B cell (primary cell): ENCODE measurements at regions not wholly inside any gene's neighbourhood (a gene's known extent, or its start where the extent isn't known, plus 50 kb on each side); places are given as distances from the start of the nearest gene placed in this dataset.

Source experiments
- ATAC-seq: fragments of 200-7000 bp; cut with Tn5 transposase; one replicate; pipeline ENCODE4 v1.10.0; 2021; ENCODE audit warnings: low read depth, mild to moderate bottlenecking, moderate number of reproducible peaks, moderate library complexity
- CTCF ChIA-PET: fragments of 350-600 bp; sonication (Branson Sonifier 250); formaldehyde crosslinking; loops from one replicate; lab custom pipeline; 2021; ENCODE audit warnings: antibody characterized with exemption, inconsistent platforms; lab: Charles Lee
- POLR2A ChIA-PET: fragments of 350-600 bp; sonication (Branson Sonifier 250); formaldehyde crosslinking; loops from one replicate; lab custom pipeline; 2021; ENCODE audit warnings: antibody characterized with exemption; lab: Charles Lee
- DNase-seq: peaks from one replicate; pipeline ENCODE4 v3.0.0; 2013
- H2AFZ ChIP-seq: 2 replicates; pipeline ENCODE4 v1.6.1; 2012; ENCODE audit warnings: mild to moderate bottlenecking, low read depth, low read length; ENCODE audit not compliant: insufficient read depth, poor library complexity, severe bottlenecking
- H3K27ac ChIP-seq, 2 donors: 1 replicate in 1 of 2; 2 replicates in 1 of 2; pipeline ENCODE4 v1.5.1; 2012 to 2013; ENCODE audit warnings: low read length in 2 of 2, mild to moderate bottlenecking in 2 of 2, moderate library complexity in 1 of 2
- H3K27me3 ChIP-seq, 4 experiments: fragments of 200-600 bp in 1 of 4; sonication (generic) in 1 of 4; replicated peaks in 1 of 4; 1 replicate in 2 of 4; 2 replicates in 2 of 4; pipeline versions ENCODE4 v1.6.1 to v1.7.0; 2013 to 2016; ENCODE audit warnings: low read length in 3 of 4, mild to moderate bottlenecking in 2 of 4, mixed read lengths in 1 of 4, moderate library complexity in 1 of 4; ENCODE audit not compliant: insufficient read depth in 4 of 4, control insufficient read depth in 3 of 4; ENCODE audit errors: control extremely low read depth in 1 of 4
- H3K36me3 ChIP-seq, 2 experiments: replicated peaks in 1 of 2; 1 replicate in 1 of 2; 2 replicates in 1 of 2; pipeline versions ENCODE4 v1.6.1 to v1.7.1; 2013; ENCODE audit warnings: low read length in 1 of 2; ENCODE audit not compliant: insufficient read depth in 2 of 2, control insufficient read depth in 1 of 2; ENCODE audit errors: control extremely low read depth in 1 of 2, extremely low read depth in 1 of 2
- H3K4me1 ChIP-seq, 2 donors: fragments of 200-600 bp in 1 of 2; sonication (generic) in 1 of 2; 1 replicate in 1 of 2; 2 replicates in 1 of 2; pipeline versions ENCODE4 v1.5.1 to v1.6.1; 2013 to 2017; ENCODE audit warnings: low read length in 2 of 2; ENCODE audit not compliant: control insufficient read depth in 2 of 2, insufficient read depth in 2 of 2
- H3K4me2 ChIP-seq: replicated peaks from 2 replicates; pipeline ENCODE3; 2012; ENCODE audit warnings: mild to moderate bottlenecking, low read depth, low read length; ENCODE audit not compliant: poor library complexity, severe bottlenecking
- H3K4me3 ChIP-seq, 5 experiments: fragments of 200-600 bp in 1 of 5; sonication (generic) in 1 of 5; 1 replicate in 3 of 5; 2 replicates in 2 of 5; pipeline versions ENCODE4 v1.5.1 to v1.7.0; 2011 to 2016; ENCODE audit warnings: low read length in 4 of 5, mild to moderate bottlenecking in 4 of 5, low read depth in 2 of 5, control low read depth in 1 of 5, moderate library complexity in 1 of 5; ENCODE audit not compliant: insufficient read depth in 1 of 5; ENCODE audit errors: control extremely low read depth in 1 of 5, extremely low read depth in 1 of 5
- H3K79me2 ChIP-seq: fragments of 200-600 bp; sonication (generic); one replicate; pipeline ENCODE4 v1.6.0; 2016; ENCODE audit warnings: low read length; ENCODE audit not compliant: control insufficient read depth, insufficient read depth
- H3K9ac ChIP-seq: fragments of 200-600 bp; sonication (generic); 2 replicates; pipeline ENCODE4 v1.6.1; 2017; ENCODE audit warnings: mild to moderate bottlenecking, low read length, moderate library complexity
- H3K9me3 ChIP-seq, 3 donors: one replicate each; pipeline versions ENCODE4 v1.6.1 to v1.7.1; 2013; ENCODE audit warnings: low read length in 2 of 3; ENCODE audit not compliant: control insufficient read depth in 2 of 3, insufficient read depth in 1 of 3; ENCODE audit errors: control extremely low read depth in 1 of 3
- H4K20me1 ChIP-seq: 2 replicates; pipeline ENCODE4 v1.6.0; 2012; ENCODE audit warnings: mild to moderate bottlenecking, low read length; ENCODE audit not compliant: insufficient read depth, control insufficient read depth, poor library complexity, severe bottlenecking
- H3K27ac Mint-ChIP-seq: one replicate; pipeline ENCODE4 v1.8.0; 2021; ENCODE audit warnings: mixed read lengths
- H3K27me3 Mint-ChIP-seq: one replicate; pipeline ENCODE4 v1.8.0; 2021; ENCODE audit warnings: mixed read lengths
- H3K4me1 Mint-ChIP-seq: one replicate; pipeline ENCODE4 v1.8.0; 2021; ENCODE audit warnings: mixed read lengths
- H3K4me3 Mint-ChIP-seq: one replicate; pipeline ENCODE4 v1.8.0; 2021; ENCODE audit warnings: mixed read lengths
- H3K9me3 Mint-ChIP-seq: one replicate; pipeline ENCODE4 v1.8.0; 2022; ENCODE audit warnings: mixed read lengths; ENCODE audit not compliant: insufficient read depth
- EZH2 ChIP-seq: IDR thresholded peaks from 2 replicates; pipeline ENCODE4 v1.6.1; 2012; ENCODE audit warnings: borderline replicate concordance, low read depth, mild to moderate bottlenecking, moderate library complexity, low read length; ENCODE audit not compliant: insufficient read depth, poor library complexity, severe bottlenecking
- WGBS: methylation state at CpG from one replicate; pipeline ENCODE4 v1.1.5; 2013; ENCODE audit warnings: missing lambda C conversion rate; ENCODE audit not compliant: insufficient coverage; 5-methylcytosine and 5-hydroxymethylcytosine counted together
- intact Hi-C: fragments of 100-400 bp; cut with micrococcal nuclease; formaldehyde crosslinking; loops from one replicate; pipeline ENCODE4 v1.10.0; 2022
- TF ChIP-seq, protein P1 (sequence below): fragments of 200-600 bp; IDR thresholded peaks from one replicate; pipeline ENCODE4 v1.8.0; 2022; ENCODE audit warnings: antibody characterized with exemption, mild to moderate bottlenecking

DNA sequence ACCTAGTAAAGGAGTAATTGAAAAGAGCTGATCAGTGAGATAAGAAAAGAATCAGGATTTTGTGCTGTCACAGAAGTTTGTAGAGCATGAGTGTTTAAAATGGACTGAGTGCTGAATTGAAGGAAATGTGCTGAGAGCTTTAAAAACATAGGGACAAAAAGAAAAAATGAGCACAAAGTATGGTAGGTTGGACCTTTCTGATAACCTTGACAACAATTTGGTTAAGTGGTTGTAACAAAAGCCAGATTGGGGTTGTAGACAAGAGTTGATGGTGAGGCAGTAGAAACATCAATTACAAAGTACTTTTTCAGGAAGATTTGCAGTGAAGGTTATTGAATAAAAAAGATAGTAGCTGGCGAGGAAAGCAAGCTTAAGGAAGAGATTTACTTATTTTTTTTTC is 674.7 kb upstream of the KIF2B start:
- TF ChIP-seq EZH2, result no peak
- TF ChIP-seq, protein P1, sequence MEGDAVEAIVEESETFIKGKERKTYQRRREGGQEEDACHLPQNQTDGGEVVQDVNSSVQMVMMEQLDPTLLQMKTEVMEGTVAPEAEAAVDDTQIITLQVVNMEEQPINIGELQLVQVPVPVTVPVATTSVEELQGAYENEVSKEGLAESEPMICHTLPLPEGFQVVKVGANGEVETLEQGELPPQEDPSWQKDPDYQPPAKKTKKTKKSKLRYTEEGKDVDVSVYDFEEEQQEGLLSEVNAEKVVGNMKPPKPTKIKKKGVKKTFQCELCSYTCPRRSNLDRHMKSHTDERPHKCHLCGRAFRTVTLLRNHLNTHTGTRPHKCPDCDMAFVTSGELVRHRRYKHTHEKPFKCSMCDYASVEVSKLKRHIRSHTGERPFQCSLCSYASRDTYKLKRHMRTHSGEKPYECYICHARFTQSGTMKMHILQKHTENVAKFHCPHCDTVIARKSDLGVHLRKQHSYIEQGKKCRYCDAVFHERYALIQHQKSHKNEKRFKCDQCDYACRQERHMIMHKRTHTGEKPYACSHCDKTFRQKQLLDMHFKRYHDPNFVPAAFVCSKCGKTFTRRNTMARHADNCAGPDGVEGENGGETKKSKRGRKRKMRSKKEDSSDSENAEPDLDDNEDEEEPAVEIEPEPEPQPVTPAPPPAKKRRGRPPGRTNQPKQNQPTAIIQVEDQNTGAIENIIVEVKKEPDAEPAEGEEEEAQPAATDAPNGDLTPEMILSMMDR, result no peak
- no peaks in the 10 kb centered on the region for H3K27me3 ChIP-seq
- DNase-seq (no peak), ATAC-seq (no peak)
- no peaks in the 10 kb centered on the region for H3K9me3 ChIP-seq
- Mint-ChIP-seq H3K27me3 (no peaks in the 10 kb centered on the region), H3K9me3 (peaks cover 2% of the 10 kb centered on the region), H3K4me1 (no peaks in the 10 kb centered on the region), H3K4me3 (no peak overlapping the region), H3K27ac (no peak overlapping the region)
- no CpG with 5 or more reads among the region's 1 CpG for WGBS
- no peak overlapping the region for H3K9ac ChIP-seq
- H3K4me3 ChIP-seq, result no peak overlapping the region
- POLR2A ChIA-PET, result no interaction called here
- CTCF ChIA-PET, result no interaction called here
- no peak overlapping the region for H3K4me2 ChIP-seq
- H2AFZ ChIP-seq, result no peak overlapping the region
- H3K79me2 ChIP-seq, result no peaks in the 10 kb centered on the region
- intact Hi-C loops, result no loop called here
- H3K4me1 ChIP-seq, result no peaks in the 10 kb centered on the region
- H3K27ac ChIP-seq, result no peak overlapping the region
- no peaks in the 10 kb centered on the region for H4K20me1 ChIP-seq
- no peaks in the 10 kb centered on the region for H3K36me3 ChIP-seq

DNA sequence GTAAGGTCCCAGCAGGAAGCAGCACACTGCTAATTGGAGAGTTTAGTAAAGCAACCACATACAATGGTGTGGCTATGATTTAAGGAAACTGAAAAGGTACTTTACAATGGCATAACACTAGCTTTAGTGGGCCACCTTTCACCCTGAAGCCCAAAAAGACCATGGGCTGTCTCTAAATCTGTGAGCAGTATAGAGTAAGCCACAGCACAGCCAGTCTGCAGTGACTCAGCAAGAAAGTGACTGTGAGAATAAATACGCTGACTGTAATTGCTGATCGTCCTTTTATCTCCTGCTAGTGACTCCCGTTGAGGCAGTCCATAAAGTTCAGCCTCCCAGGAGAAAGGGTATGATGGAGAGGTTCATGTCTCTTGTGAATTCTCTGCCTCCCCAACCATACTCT is 679.8 kb upstream of the KIF2B start:
- no peak overlapping the region for H3K4me3 ChIP-seq
- no peak overlapping the region for H3K9ac ChIP-seq
- no peaks in the 10 kb centered on the region for H3K27me3 Mint-ChIP-seq
- H3K4me1 ChIP-seq, result no peaks in the 10 kb centered on the region
- TF ChIP-seq, protein P1, result no peak
- TF ChIP-seq EZH2, result no peak
- H3K79me2 ChIP-seq, result no peaks in the 10 kb centered on the region
- ATAC-seq (no peak), DNase-seq (no peak)
- 57% methylated on average over 1 of the region's 3 CpGs for WGBS
- H3K27me3 ChIP-seq, result no peaks in the 10 kb centered on the region
- ChIA-PET CTCF (no interaction called here), POLR2A (no interaction called here)
- no peak overlapping the region for H3K4me2 ChIP-seq
- H3K27ac ChIP-seq, result no peak overlapping the region
- no peak overlapping the region for H2AFZ ChIP-seq
- no peaks in the 10 kb centered on the region for H3K36me3 ChIP-seq
- intact Hi-C loops, result no loop called here
- no peaks in the 10 kb centered on the region for H3K4me1 Mint-ChIP-seq
- no peaks in the 10 kb centered on the region for H4K20me1 ChIP-seq
- no peak overlapping the region for H3K4me3 Mint-ChIP-seq
- no peak overlapping the region for H3K27ac Mint-ChIP-seq
- H3K9me3 Mint-ChIP-seq, result no peaks in the 10 kb centered on the region
- H3K9me3 ChIP-seq, result no peaks in the 10 kb centered on the region
